ENCODE measurements at regions not wholly inside any gene's neighbourhood (a gene's known extent, or its start where the extent isn't known, plus 50 kb on each side); places are given as distances from the start of the nearest gene placed in this dataset.

GRCh38 chr6:164243012-164243610 is 828.6 kb downstream of the QKI start:
- DNase-seq (ENCODE audit: low read depth) = no peak

DNA sequence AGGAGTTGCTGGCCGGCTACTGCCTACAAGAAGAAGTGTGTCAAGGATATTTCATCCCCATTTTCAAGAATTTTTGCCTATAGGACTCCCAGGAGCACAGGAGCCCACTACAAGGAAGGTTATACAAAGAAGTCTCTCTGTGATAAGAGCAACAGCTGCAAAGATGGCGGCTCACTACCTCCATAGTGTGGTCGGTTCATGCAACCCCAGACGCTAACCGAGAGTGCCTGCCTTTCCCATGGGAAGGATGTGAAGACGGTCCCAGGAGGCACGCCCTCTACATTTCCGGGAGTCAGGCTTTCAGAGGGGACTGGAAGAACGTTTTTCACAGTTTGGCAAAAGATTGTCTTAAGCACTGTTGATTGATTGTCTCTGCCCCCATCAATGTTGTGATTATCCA is 816.3 kb downstream of the QKI start:
- no peak for DNase-seq (ENCODE audit: low read depth)

DNA sequence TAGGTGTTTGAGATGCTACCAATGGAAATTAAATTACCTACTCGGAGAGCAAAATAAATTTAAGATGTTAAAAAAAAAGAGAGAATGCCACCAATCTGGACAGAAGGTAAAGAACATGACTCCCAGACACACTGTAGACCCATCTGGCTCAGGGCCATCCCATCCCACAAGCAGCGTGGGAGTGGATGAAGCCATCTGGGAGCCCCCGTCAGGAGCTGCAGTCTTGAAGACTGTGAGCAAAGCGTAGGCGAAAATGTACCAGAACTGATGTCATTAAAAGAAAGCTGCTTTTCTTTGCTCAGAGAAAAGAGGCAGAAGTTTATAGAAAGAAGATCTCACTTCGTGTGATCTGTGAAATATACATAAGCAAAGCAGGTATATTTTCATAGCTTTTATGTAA is 815.7 kb downstream of the QKI start:
- no peak for DNase-seq (ENCODE audit: low read depth)

GRCh38 chr6:164229716-164230115 is 815.2 kb downstream of the QKI start:
- DNase-seq (ENCODE audit: low read depth) = no peak

GRCh38 chr6:164227952-164228522 is 813.5 kb downstream of the QKI start:
- no peak for DNase-seq (ENCODE audit: low read depth)

DNA sequence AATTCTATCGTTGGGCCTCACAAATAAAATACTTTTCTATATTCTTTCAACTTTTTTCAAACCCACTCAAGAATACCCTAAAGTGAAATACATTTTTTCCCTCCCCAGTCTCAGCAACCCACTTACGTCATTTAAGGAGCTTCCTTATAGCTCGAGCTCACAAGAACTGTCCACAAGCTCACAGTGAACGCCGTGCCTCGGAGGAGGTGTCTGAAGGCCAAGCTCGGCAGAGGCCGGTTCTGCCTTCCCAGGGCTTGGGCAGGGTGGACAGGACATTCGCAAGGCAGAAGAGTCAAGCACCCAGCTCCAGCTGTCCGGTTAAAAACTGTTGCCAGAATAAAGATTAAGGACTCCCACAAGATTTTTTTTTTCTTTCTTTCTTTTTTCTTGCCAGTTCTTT is 802.3 kb downstream of the QKI start:
- no peak for DNase-seq (ENCODE audit: low read depth)

DNA sequence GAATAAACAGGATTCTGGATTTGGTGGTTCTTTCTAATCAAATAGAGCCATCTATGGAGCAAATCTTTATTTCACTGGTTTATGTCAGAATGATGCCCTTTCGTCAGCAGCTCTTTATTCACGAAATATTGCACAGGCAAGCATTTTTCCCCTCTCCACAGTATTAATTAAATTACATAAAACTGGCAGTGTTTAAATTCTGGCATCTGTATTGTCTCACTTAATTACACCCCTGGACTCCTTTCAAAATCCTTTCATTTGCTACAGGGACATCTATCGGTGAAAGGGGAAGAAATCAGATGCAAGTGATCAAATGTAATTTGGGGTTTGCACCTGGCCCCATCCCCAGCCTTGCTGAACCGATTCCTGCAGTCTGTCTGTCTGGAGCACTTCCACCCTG is 801.9 kb downstream of the QKI start:
- no peak for DNase-seq (ENCODE audit: low read depth)

DNA sequence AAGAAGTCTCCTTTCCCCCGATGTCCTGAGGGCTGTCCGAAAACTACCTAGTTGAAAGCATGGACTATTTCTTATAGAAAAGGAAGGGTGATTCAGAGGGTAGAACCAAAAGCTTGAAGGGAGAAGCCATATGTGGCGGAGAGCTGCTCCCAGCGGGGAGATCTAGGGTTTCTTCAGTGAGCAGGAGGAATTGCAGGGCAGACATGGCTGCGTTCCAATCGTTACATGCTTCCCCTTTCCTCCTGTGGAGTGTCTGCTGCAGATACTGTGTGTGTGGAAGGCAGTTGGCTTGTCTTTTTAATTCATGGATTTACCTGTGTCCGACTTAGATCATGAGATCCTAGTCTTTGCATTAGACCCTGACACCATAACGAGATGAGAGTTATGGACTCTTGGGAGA is 799.5 kb downstream of the QKI start:
- DNase-seq (ENCODE audit: low read depth) = no peak

- no peak for DNase-seq (ENCODE audit: low read depth)
Measured at GRCh38 chr6:164211254-164211653, 796.7 kb downstream of the QKI start.

GRCh38 chr6:164210783-164211182 is 796.3 kb downstream of the QKI start:
- no peak for DNase-seq (ENCODE audit: low read depth)

- no peak for DNase-seq (ENCODE audit: low read depth)
Measured at GRCh38 chr6:164210323-164210722, 795.8 kb downstream of the QKI start.

DNA sequence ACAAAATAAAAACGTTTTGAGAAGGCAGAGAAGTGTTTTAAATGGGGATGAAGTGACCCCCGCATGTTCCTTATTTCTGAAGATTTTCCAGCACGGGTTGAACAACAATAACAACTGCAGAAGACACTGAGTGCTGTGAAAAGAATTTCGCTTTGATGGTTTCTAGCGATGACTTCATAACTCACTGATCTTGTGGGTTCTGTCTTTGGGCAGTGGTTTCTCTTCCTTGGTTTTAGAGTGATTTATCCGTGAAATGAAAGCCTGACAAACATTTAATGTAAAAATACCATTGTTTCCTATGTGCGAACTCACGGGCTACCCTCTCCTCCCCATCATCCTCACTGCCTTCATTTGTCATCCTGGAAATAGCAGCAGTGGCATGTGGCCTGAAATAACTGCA is 793.9 kb downstream of the QKI start:
- DNase-seq (ENCODE audit: low read depth) = peak; percentile 75

DNA sequence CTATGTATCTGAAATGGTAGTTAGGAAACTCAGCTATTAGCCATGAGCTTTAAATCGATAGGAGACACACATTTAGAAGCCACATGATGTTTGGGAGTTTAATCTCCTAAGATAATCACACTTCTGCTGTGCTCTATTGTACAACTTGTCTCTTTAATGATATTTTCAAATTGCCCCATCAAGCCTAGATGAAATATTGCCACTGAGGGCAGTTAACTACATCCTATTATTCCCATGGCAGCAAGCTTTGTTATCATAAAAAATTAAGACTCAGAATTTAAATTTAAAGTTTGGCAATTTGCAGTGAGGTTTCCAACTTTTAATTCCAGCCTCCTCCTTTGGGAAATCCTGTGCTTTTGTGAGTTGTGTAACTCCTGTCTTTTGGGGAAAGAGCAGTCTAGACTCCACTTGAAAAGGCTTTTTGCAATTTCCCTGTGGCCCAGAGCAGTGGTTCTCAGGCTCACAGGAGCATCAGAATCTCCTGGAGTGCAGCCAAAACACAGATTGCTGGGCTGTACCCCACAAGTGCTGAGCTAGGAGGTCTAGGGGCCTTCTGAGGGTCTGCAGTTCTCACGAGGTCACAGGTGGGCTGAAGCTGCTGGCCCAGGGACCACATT is 792.4 kb downstream of the QKI start:
- DNase-seq (ENCODE audit: low read depth) = peak; percentile 8

DNA sequence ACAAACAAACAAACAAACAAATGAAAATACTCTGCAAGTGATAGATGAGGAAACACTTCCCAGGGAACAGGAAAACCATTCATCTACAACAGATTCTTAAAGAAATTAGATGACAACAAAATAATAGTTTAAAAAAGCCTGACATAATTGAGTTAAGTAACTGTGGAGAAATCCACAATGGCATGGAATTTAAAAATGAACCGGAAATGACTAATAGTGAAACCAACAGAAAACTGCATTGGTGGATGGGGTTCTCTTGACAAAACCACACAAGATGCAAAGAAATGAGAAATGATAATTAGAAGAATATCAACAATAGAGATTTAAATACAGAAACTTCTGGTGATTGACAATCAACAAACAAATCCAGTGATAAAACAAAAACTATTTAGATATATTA is 785.6 kb downstream of the QKI start:
- DNase-seq (ENCODE audit: low read depth) = no peak

GRCh38 chr6:164195942-164196281 is 781.4 kb downstream of the QKI start:
- no peak for DNase-seq (ENCODE audit: low read depth)

- DNase-seq (ENCODE audit: low read depth) = no peak
Measured at GRCh38 chr6:164195278-164195941, 780.9 kb downstream of the QKI start.

DNA sequence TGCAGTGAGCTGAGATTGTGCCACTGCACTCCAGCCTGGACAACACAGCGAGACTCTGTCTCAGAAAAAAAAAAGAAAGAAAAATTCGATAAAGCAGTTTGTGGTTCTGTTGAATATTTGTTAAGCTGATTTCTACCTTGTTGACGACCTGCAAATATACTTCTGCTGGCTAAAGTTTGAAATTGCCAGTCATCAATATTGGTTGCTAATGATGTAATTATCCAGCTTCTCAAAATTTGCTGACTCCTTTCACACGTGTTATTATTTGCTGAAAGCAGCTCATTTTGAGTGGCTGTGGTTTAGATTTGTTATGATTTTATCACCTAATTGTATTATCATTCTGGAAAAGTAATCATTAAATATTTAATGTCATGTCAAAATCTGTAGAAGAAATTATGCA is 774.3 kb downstream of the QKI start:
- no peak for DNase-seq (ENCODE audit: low read depth)

- DNase-seq (ENCODE audit: low read depth) = no peak
Measured at GRCh38 chr6:164185471-164185871, 771.0 kb downstream of the QKI start.

DNA sequence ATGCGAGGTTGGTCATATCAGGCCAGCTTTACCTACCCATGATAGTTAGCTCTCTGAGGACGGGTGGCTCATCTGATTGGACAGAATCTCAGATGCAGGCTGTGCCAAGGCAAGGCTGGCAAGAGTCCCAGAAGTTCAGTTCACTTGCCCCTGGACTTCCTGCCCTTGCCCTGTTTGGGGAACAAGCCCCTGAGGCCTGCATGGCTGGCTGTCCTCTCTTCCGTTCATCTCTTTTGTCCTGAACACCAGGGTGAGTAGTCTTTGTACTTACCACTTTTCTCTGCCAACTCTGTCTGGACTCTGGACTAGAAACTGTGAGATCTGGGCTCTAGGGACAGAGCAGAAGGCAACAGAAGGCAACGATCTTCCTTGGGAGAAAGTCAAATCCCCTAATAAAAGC is 769.9 kb downstream of the QKI start:
- DNase-seq (ENCODE audit: low read depth) = no peak

GRCh38 chr6:164183556-164184123 is 769.1 kb downstream of the QKI start:
- DNase-seq (ENCODE audit: low read depth) = no peak

- peak; percentile 59 for DNase-seq (ENCODE audit: low read depth)
Measured at GRCh38 chr6:164178679-164179332, 764.3 kb downstream of the QKI start.

- DNase-seq (ENCODE audit: low read depth) = no peak
Measured at GRCh38 chr6:164169355-164169754, 754.8 kb downstream of the QKI start.
